Epithelial cell of esophagus (primary cell): ENCODE measurements at regions not wholly inside any gene's neighbourhood (a gene's known extent, or its start where the extent isn't known, plus 50 kb on each side); places are given as distances from the start of the nearest gene placed in this dataset.
"Not testable (repeated sequence)": the region's sequence is repeated elsewhere in the genome, so short reads cannot be mapped to it uniquely, and the experiment has no call there.

ENCODE experiments used
- DNase-seq: peaks from one replicate; pipeline ENCODE4 v3.0.0; 2010; ENCODE audit warnings: low read depth
- H3K4me3 ChIP-seq: 2 replicates; pipeline ENCODE4 v1.5.1; 2011; ENCODE audit warnings: mild to moderate bottlenecking, low read length, control low read depth
- CTCF ChIP-seq: IDR thresholded peaks from 2 replicates; pipeline ENCODE4 v1.5.1; 2011; ENCODE audit warnings: low read depth, mild to moderate bottlenecking, low read length, control low read depth, inconsistent platforms; ENCODE audit not compliant: insufficient read depth; ENCODE audit errors: missing control alignments

GRCh38 chr7:145698526-145699262, 417.9 kb upstream of the CNTNAP2 start:
- no peak overlapping the region for H3K4me3 ChIP-seq
- peak; percentile 11 for DNase-seq
- no peak for TF ChIP-seq CTCF

- H3K4me3 ChIP-seq, DNase-seq: not testable (repeated sequence)
Measured at GRCh38 chr7:145697412-145698107, 419.0 kb upstream of the CNTNAP2 start.

GRCh38 chr7:145696071-145696470, 420.5 kb upstream of the CNTNAP2 start:
- no peak for TF ChIP-seq CTCF
- no peak overlapping the region for H3K4me3 ChIP-seq
- DNase-seq: no peak

GRCh38 chr7:145692237-145692950, 424.2 kb upstream of the CNTNAP2 start:
- H3K4me3 ChIP-seq: no peak overlapping the region
- peak; percentile 20 for DNase-seq
- TF ChIP-seq CTCF: no peak

- no peak for DNase-seq
- H3K4me3 ChIP-seq: no peak overlapping the region
- no peak for TF ChIP-seq CTCF
Measured at GRCh38 chr7:145691377-145691914, 425.2 kb upstream of the CNTNAP2 start.

GRCh38 chr7:145681646-145682045, 435.0 kb upstream of the CNTNAP2 start:
- no peak for DNase-seq
- H3K4me3 ChIP-seq: no peak overlapping the region
- no peak for TF ChIP-seq CTCF

GRCh38 chr7:145681159-145681558, 435.4 kb upstream of the CNTNAP2 start:
- no peak for DNase-seq
- no peak for TF ChIP-seq CTCF
- no peak overlapping the region for H3K4me3 ChIP-seq
